ENCODE measurements at regions not wholly inside any gene's neighbourhood (a gene's known extent, or its start where the extent isn't known, plus 50 kb on each side); places are given as distances from the start of the nearest gene placed in this dataset.
"Not testable (repeated sequence)": the region's sequence is repeated elsewhere in the genome, so short reads cannot be mapped to it uniquely, and the experiment has no call there.

DNA sequence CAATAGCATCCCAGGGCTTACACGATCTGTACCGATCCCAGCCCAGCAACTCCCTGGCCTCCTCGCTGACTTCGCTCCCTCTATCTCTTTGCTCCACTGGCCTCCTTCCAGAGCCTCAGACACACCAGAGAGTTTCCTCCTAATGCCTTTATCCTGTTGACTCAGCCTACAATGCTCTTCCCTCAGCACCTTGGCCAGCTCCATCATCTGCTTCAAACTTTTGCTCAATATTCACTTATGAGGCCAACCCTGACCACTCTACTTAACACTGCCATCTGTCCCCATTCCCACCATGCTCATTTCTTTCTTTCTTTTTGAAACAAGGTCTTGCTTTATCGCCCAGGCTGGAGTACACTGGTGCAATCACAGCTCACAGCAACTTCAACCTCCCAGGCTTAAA is 180.9 kb downstream of the CEP170 start:
- H2AK5ac ChIP-seq (ENCODE audit: low read length); H3K36me3 ChIP-seq (ENCODE audit: control insufficient read depth, insufficient read depth, low read length); H2BK5ac ChIP-seq (ENCODE audit: low read length); H3K4me1 ChIP-seq (ENCODE audit: control insufficient read depth, low read depth, low read length); H3K4ac ChIP-seq (ENCODE audit: low read depth, low read length); H3K9ac ChIP-seq (ENCODE audit: low read length); H3K23ac ChIP-seq (ENCODE audit: low read length); H3K56ac ChIP-seq (ENCODE audit: low read length); H3K79me1 ChIP-seq (ENCODE audit: low read length); H3K27me3 ChIP-seq (ENCODE audit: insufficient read depth, low read length, poor library complexity); H3K4me3 ChIP-seq (ENCODE audit: low read length); H4K5ac ChIP-seq (ENCODE audit: low read length); H2BK15ac ChIP-seq (replicated peaks; ENCODE audit: low read depth); H2BK120ac ChIP-seq (ENCODE audit: low read depth, low read length); H3K4me2 ChIP-seq (ENCODE audit: low read length); H4K8ac ChIP-seq (ENCODE audit: low read depth, low read length); H3K27ac ChIP-seq (ENCODE audit: low read depth, low read length); H3K18ac ChIP-seq (ENCODE audit: low read length); H3K79me2 ChIP-seq (ENCODE audit: control insufficient read depth, insufficient read depth, low read length); DNase-seq: not testable (repeated sequence)
- WGBS (ENCODE audit: extremely low coverage, insufficient coverage, low lambda C conversion rate), result no CpG with 5 or more reads among the region's 5 CpGs

DNA sequence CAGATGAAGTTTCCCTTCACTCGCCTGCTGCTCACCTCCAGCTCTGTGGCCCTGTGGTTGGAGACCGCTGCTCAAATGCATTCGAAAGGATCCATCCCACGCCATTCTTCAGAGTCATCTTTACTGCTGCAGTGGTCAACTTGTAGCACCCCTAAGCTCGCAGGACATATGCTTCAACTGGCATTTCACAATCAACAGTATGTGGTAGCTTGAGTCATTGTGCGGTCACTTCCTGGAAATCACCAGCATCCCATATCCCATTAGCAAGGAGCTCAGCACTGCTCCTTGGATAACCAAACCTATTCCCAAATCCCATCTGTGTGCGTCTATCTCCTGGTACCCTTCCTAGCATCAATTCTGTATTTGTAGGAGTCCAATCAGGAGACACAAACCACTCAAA is 188.0 kb downstream of the CEP170 start:
- not testable (repeated sequence) for H2AK5ac ChIP-seq (ENCODE audit: low read length); H3K9ac ChIP-seq (ENCODE audit: low read length); H3K4me1 ChIP-seq (ENCODE audit: control insufficient read depth, low read depth, low read length); H2BK5ac ChIP-seq (ENCODE audit: low read length); H3K79me2 ChIP-seq (ENCODE audit: control insufficient read depth, insufficient read depth, low read length); H3K4ac ChIP-seq (ENCODE audit: low read depth, low read length); H3K23ac ChIP-seq (ENCODE audit: low read length); H2BK15ac ChIP-seq (replicated peaks; ENCODE audit: low read depth); H3K18ac ChIP-seq (ENCODE audit: low read length); H3K36me3 ChIP-seq (ENCODE audit: control insufficient read depth, insufficient read depth, low read length); H3K4me3 ChIP-seq (ENCODE audit: low read length); H3K56ac ChIP-seq (ENCODE audit: low read length); H4K8ac ChIP-seq (ENCODE audit: low read depth, low read length); H3K27me3 ChIP-seq (ENCODE audit: insufficient read depth, low read length, poor library complexity); H3K4me2 ChIP-seq (ENCODE audit: low read length); DNase-seq; H2BK120ac ChIP-seq (ENCODE audit: low read depth, low read length); H4K5ac ChIP-seq (ENCODE audit: low read length); H3K27ac ChIP-seq (ENCODE audit: low read depth, low read length); H3K79me1 ChIP-seq (ENCODE audit: low read length)
- no CpG with 5 or more reads among the region's 7 CpGs for WGBS (ENCODE audit: extremely low coverage, insufficient coverage, low lambda C conversion rate)

DNA sequence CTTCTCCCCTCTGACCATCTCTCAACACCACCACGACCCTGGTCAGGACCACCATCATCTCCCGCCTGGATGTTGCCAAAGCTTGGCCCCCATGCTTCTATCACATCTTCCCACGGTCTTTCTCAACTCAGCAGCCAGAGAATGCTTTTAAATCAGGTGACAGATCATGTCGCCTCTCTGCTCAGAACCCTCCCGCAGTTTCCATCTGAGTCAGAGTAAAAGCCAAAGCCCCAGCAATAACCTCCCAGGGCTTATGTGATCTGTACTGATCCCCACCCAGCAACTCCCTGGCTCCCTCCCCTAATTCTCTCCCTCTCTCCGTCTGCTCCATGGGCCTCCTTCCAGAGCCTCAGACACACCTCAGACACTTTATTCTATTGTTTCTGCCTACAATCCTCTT is 193.1 kb downstream of the CEP170 start:
- not testable (repeated sequence) for H3K56ac ChIP-seq (ENCODE audit: low read length); H3K4me1 ChIP-seq (ENCODE audit: control insufficient read depth, low read depth, low read length); H3K4me3 ChIP-seq (ENCODE audit: low read length); H2BK15ac ChIP-seq (replicated peaks; ENCODE audit: low read depth); H3K9ac ChIP-seq (ENCODE audit: low read length); H2BK5ac ChIP-seq (ENCODE audit: low read length); H3K4me2 ChIP-seq (ENCODE audit: low read length); H3K79me2 ChIP-seq (ENCODE audit: control insufficient read depth, insufficient read depth, low read length); H3K27me3 ChIP-seq (ENCODE audit: insufficient read depth, low read length, poor library complexity); H4K5ac ChIP-seq (ENCODE audit: low read length); DNase-seq; H3K4ac ChIP-seq (ENCODE audit: low read depth, low read length); H3K36me3 ChIP-seq (ENCODE audit: control insufficient read depth, insufficient read depth, low read length); H3K18ac ChIP-seq (ENCODE audit: low read length); H4K8ac ChIP-seq (ENCODE audit: low read depth, low read length); H3K23ac ChIP-seq (ENCODE audit: low read length); H3K79me1 ChIP-seq (ENCODE audit: low read length); H2AK5ac ChIP-seq (ENCODE audit: low read length); H3K27ac ChIP-seq (ENCODE audit: low read depth, low read length); H2BK120ac ChIP-seq (ENCODE audit: low read depth, low read length)
- WGBS (ENCODE audit: extremely low coverage, insufficient coverage, low lambda C conversion rate), result no CpG with 5 or more reads among the region's 6 CpGs

- not testable (repeated sequence) for H3K27me3 ChIP-seq (ENCODE audit: insufficient read depth, low read length, poor library complexity); H3K23ac ChIP-seq (ENCODE audit: low read length); H3K4ac ChIP-seq (ENCODE audit: low read depth, low read length); H4K8ac ChIP-seq (ENCODE audit: low read depth, low read length); H2BK5ac ChIP-seq (ENCODE audit: low read length); H3K79me1 ChIP-seq (ENCODE audit: low read length); DNase-seq; H3K36me3 ChIP-seq (ENCODE audit: control insufficient read depth, insufficient read depth, low read length); H3K27ac ChIP-seq (ENCODE audit: low read depth, low read length); H4K5ac ChIP-seq (ENCODE audit: low read length); H3K4me3 ChIP-seq (ENCODE audit: low read length); H3K79me2 ChIP-seq (ENCODE audit: control insufficient read depth, insufficient read depth, low read length); H3K9ac ChIP-seq (ENCODE audit: low read length); H3K56ac ChIP-seq (ENCODE audit: low read length); H2BK120ac ChIP-seq (ENCODE audit: low read depth, low read length); H3K4me1 ChIP-seq (ENCODE audit: control insufficient read depth, low read depth, low read length); H3K18ac ChIP-seq (ENCODE audit: low read length); H3K4me2 ChIP-seq (ENCODE audit: low read length); H2AK5ac ChIP-seq (ENCODE audit: low read length); H2BK15ac ChIP-seq (replicated peaks; ENCODE audit: low read depth)
- WGBS (ENCODE audit: extremely low coverage, insufficient coverage, low lambda C conversion rate), result no CpG with 5 or more reads among the region's 22 CpGs
Observed at GRCh38 chr1:243055510-243055909, 199.6 kb downstream of the CEP170 start.

GRCh38 chr1:243055091-243055490 is 200.0 kb downstream of the CEP170 start:
- H3K4ac ChIP-seq (ENCODE audit: low read depth, low read length); H3K4me3 ChIP-seq (ENCODE audit: low read length): not testable (repeated sequence)

DNA sequence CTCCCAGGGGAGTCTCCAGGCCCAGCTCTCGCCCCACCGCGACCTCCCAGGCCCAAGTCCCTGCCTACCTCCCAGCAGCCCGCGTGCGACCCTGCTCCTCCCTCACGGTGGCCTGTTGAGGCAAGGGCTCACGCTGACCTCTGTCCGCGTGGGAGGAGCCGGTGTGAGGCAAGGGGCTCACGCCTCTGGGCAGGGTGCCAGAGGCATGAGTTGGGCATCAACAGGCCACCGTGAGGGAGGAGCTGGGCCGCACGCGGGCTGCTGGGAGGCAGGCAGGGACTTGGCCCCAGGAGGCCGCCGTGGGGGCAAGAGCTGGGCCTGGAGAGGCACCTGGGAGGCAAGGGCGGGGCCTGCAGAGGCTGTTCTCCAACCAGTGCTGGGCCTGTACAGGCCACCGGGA is 200.4 kb downstream of the CEP170 start:
- H3K27me3 ChIP-seq (ENCODE audit: insufficient read depth, low read length, poor library complexity); H3K4ac ChIP-seq (ENCODE audit: low read depth, low read length); H2BK15ac ChIP-seq (replicated peaks; ENCODE audit: low read depth); H3K36me3 ChIP-seq (ENCODE audit: control insufficient read depth, insufficient read depth, low read length); H2BK120ac ChIP-seq (ENCODE audit: low read depth, low read length); H2AK5ac ChIP-seq (ENCODE audit: low read length); H3K4me3 ChIP-seq (ENCODE audit: low read length); H3K56ac ChIP-seq (ENCODE audit: low read length); H3K79me1 ChIP-seq (ENCODE audit: low read length); H3K18ac ChIP-seq (ENCODE audit: low read length); H2BK5ac ChIP-seq (ENCODE audit: low read length); H3K4me1 ChIP-seq (ENCODE audit: control insufficient read depth, low read depth, low read length); H3K9ac ChIP-seq (ENCODE audit: low read length); H3K27ac ChIP-seq (ENCODE audit: low read depth, low read length); H4K5ac ChIP-seq (ENCODE audit: low read length); H3K4me2 ChIP-seq (ENCODE audit: low read length); H3K79me2 ChIP-seq (ENCODE audit: control insufficient read depth, insufficient read depth, low read length); H3K23ac ChIP-seq (ENCODE audit: low read length); H4K8ac ChIP-seq (ENCODE audit: low read depth, low read length): not testable (repeated sequence)
- peak; percentile 2 for DNase-seq
- no CpG with 5 or more reads among the region's 20 CpGs for WGBS (ENCODE audit: extremely low coverage, insufficient coverage, low lambda C conversion rate)

More at GRCh38 chr1:243055091-243055490, 200.0 kb downstream of the CEP170 start:
- no CpG with 5 or more reads among the region's 14 CpGs for WGBS (ENCODE audit: extremely low coverage, insufficient coverage, low lambda C conversion rate)
- not testable (repeated sequence) for H4K8ac ChIP-seq (ENCODE audit: low read depth, low read length); DNase-seq; H3K9ac ChIP-seq (ENCODE audit: low read length); H3K27me3 ChIP-seq (ENCODE audit: insufficient read depth, low read length, poor library complexity); H3K4me1 ChIP-seq (ENCODE audit: control insufficient read depth, low read depth, low read length); H3K18ac ChIP-seq (ENCODE audit: low read length); H2BK120ac ChIP-seq (ENCODE audit: low read depth, low read length); H3K56ac ChIP-seq (ENCODE audit: low read length); H3K23ac ChIP-seq (ENCODE audit: low read length); H2AK5ac ChIP-seq (ENCODE audit: low read length); H2BK5ac ChIP-seq (ENCODE audit: low read length); H3K4me2 ChIP-seq (ENCODE audit: low read length); H4K5ac ChIP-seq (ENCODE audit: low read length); H3K79me2 ChIP-seq (ENCODE audit: control insufficient read depth, insufficient read depth, low read length); H3K79me1 ChIP-seq (ENCODE audit: low read length); H3K36me3 ChIP-seq (ENCODE audit: control insufficient read depth, insufficient read depth, low read length); H3K27ac ChIP-seq (ENCODE audit: low read depth, low read length); H2BK15ac ChIP-seq (replicated peaks; ENCODE audit: low read depth)

All from mesendoderm (in vitro differentiated cells).